Amygdala (tissue), 56 donors: ENCODE measurements at regions not wholly inside any gene's neighbourhood (a gene's known extent, or its start where the extent isn't known, plus 50 kb on each side); places are given as distances from the start of the nearest gene placed in this dataset.
"Not testable (repeated sequence)": the region's sequence is repeated elsewhere in the genome, so short reads cannot be mapped to it uniquely, and the experiment has no call there.

Experiments
- DNase-seq, 56 donors: peaks; one replicate each; lab custom pipeline; 2025; lab: John Stamatoyannopoulos, UW

- no peak for DNase-seq
Measured at GRCh38 chr10:78659598-78659967, 409.2 kb upstream of the ZMIZ1 start.

GRCh38 chr10:78660446-78661106 is 408.2 kb upstream of the ZMIZ1 start:
- no peak for DNase-seq

- DNase-seq, result no peak
Measured at GRCh38 chr10:78663721-78664120, 405.0 kb upstream of the ZMIZ1 start.

- no peak for DNase-seq
Measured at GRCh38 chr10:78664929-78665553, 403.7 kb upstream of the ZMIZ1 start.

GRCh38 chr10:78672918-78673317 is 395.8 kb upstream of the ZMIZ1 start:
- DNase-seq, result no peak

GRCh38 chr10:78681141-78681540 is 387.6 kb upstream of the ZMIZ1 start:
- DNase-seq, result not testable (repeated sequence)

GRCh38 chr10:78681986-78682385 is 386.8 kb upstream of the ZMIZ1 start:
- not testable (repeated sequence) for DNase-seq

- no peak for DNase-seq
Measured at GRCh38 chr10:78684947-78685346, 383.8 kb upstream of the ZMIZ1 start.

- no peak for DNase-seq
Measured at GRCh38 chr10:78685466-78686103, 383.2 kb upstream of the ZMIZ1 start.

GRCh38 chr10:78686444-78687060 is 382.2 kb upstream of the ZMIZ1 start:
- DNase-seq, result no peak

- no peak for DNase-seq
Measured at GRCh38 chr10:78687626-78688025, 381.1 kb upstream of the ZMIZ1 start.

- peak in 5 of 56 donors; percentile 11 to 48 (median 26) for DNase-seq
Measured at GRCh38 chr10:78688230-78688900, 380.4 kb upstream of the ZMIZ1 start.

- DNase-seq, result peak in 36 of 56 donors; percentile 14 to 80 (median 46)
Measured at GRCh38 chr10:78688901-78689583, 379.7 kb upstream of the ZMIZ1 start.

GRCh38 chr10:78689584-78689935 is 379.2 kb upstream of the ZMIZ1 start:
- no peak for DNase-seq

- no peak for DNase-seq
Measured at GRCh38 chr10:78690354-78691111, 378.2 kb upstream of the ZMIZ1 start.

- DNase-seq, result no peak
Measured at GRCh38 chr10:78691301-78692030, 377.3 kb upstream of the ZMIZ1 start.

GRCh38 chr10:78692071-78692470 is 376.7 kb upstream of the ZMIZ1 start:
- no peak for DNase-seq

- DNase-seq, result no peak
Measured at GRCh38 chr10:78695846-78696245, 372.9 kb upstream of the ZMIZ1 start.

GRCh38 chr10:78696791-78697395 is 371.9 kb upstream of the ZMIZ1 start:
- DNase-seq, result peak in 1 of 56 donors; percentile 7
